Loucy (cell line): ENCODE measurements at regions not wholly inside any gene's neighbourhood (a gene's known extent, or its start where the extent isn't known, plus 50 kb on each side); places are given as distances from the start of the nearest gene placed in this dataset.
A peak's percentile ranks its signal among the peaks of the same experiment; 100 is the strongest.

Experiments used
- H2AFZ ChIP-seq: fragments of 200-600 bp; sonication (generic); 2 replicates; pipeline ENCODE4 v1.6.0; 2016; ENCODE audit warnings: antibody characterized with exemption, mild to moderate bottlenecking, low read length, moderate library complexity
- H3F3A ChIP-seq: fragments of 200-600 bp; 2 replicates; pipeline ENCODE4 v1.6.0; 2016; ENCODE audit warnings: antibody characterized with exemption, low read depth, mild to moderate bottlenecking
- H3K27me3 ChIP-seq: fragments of 200-600 bp; sonication (generic); 2 replicates; pipeline ENCODE4 v1.6.1; 2014; ENCODE audit warnings: low read length, mild to moderate bottlenecking; ENCODE audit not compliant: insufficient read depth, poor library complexity, severe bottlenecking
- H3K36me3 ChIP-seq: fragments of 200-600 bp; sonication (generic); 2 replicates; pipeline ENCODE4 v1.6.1; 2016; ENCODE audit warnings: low read length; ENCODE audit not compliant: insufficient read depth
- H3K4me1 ChIP-seq: fragments of 200-600 bp; sonication (generic); 2 replicates; pipeline ENCODE4 v1.5.1; 2014; ENCODE audit warnings: low read length, mild to moderate bottlenecking; ENCODE audit not compliant: insufficient read depth, poor library complexity, severe bottlenecking
- H3K4me2 ChIP-seq: fragments of 200-600 bp; sonication (generic); 2 replicates; pipeline ENCODE4 v1.6.0; 2014; ENCODE audit warnings: antibody characterized with exemption, low read length, low read depth, mild to moderate bottlenecking; ENCODE audit not compliant: poor library complexity, severe bottlenecking
- H3K4me3 ChIP-seq: fragments of 200-600 bp; sonication (generic); 2 replicates; pipeline ENCODE4 v1.5.1; 2014; ENCODE audit warnings: low read length, mild to moderate bottlenecking, mixed read lengths; ENCODE audit not compliant: poor library complexity, severe bottlenecking
- H3K79me2 ChIP-seq: fragments of 200-600 bp; sonication (generic); 2 replicates; pipeline ENCODE4 v1.6.1; 2014; ENCODE audit warnings: low read length; ENCODE audit not compliant: insufficient read depth
- H3K9ac ChIP-seq: fragments of 200-600 bp; sonication (generic); 2 replicates; pipeline ENCODE4 v1.6.0; 2014; ENCODE audit warnings: mild to moderate bottlenecking, low read depth, low read length, moderate library complexity; ENCODE audit not compliant: poor library complexity, severe bottlenecking
- H3K9me2 ChIP-seq: fragments of 200-600 bp; sonication (generic); replicated peaks from 2 replicates; pipeline ENCODE4 v1.6.1; 2016; ENCODE audit warnings: low read depth, low read length, mixed read lengths
- H3K9me3 ChIP-seq: fragments of 200-600 bp; sonication (generic); 2 replicates; pipeline ENCODE4 v1.6.1; 2014; ENCODE audit warnings: mild to moderate bottlenecking, antibody characterized with exemption, low read length, low read depth; ENCODE audit not compliant: insufficient read depth
- H4K20me1 ChIP-seq: fragments of 200-600 bp; sonication (generic); 2 replicates; pipeline ENCODE4 v1.6.0; 2014; ENCODE audit warnings: antibody characterized with exemption, low read length, mild to moderate bottlenecking; ENCODE audit not compliant: insufficient read depth, poor library complexity, severe bottlenecking
- EZH2phosphoT487 ChIP-seq: fragments of 200-600 bp; IDR thresholded peaks from 2 replicates; pipeline ENCODE4 v1.6.1; 2018; ENCODE audit warnings: antibody characterized with exemption, mild to moderate bottlenecking, moderate library complexity, borderline replicate concordance
- TF ChIP-seq, protein P1 (sequence below): fragments of 200-600 bp; sonication (generic); conservative IDR thresholded peaks from 2 replicates; pipeline ENCODE4 v1.5.1; 2014; ENCODE audit warnings: mild to moderate bottlenecking, antibody characterized with exemption, low read length

DNA sequence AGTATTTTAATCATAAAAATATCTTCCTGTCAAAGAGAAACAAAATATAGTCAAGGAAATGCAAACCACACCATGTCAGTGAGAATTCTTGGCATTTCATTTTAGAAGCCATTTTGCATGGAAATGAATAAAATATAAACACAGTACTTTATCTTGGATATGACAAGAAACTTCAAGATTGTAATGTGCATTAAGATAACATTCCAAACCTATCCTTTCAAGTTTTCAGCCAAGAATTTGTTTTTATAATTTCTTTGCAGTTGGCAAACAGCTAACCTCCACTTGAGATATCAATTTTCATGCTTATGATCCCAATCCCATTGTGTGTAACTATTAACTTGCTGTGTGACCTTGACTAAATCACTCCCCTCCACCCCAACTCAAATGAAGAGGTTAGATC, 59.3 kb upstream of the WT1 start:
- no peaks in the 10 kb centered on the region for H3K9me2 ChIP-seq
- no peaks in the 10 kb centered on the region for H3K27me3 ChIP-seq
- H3K9ac ChIP-seq: no peak overlapping the region
- H3K79me2 ChIP-seq: no peaks in the 10 kb centered on the region
- peak overlapping the region; percentile 6; the same call in 1 of the 2 replicates for H2AFZ ChIP-seq
- H3K4me3 ChIP-seq: no peak overlapping the region
- TF ChIP-seq, protein P1, sequence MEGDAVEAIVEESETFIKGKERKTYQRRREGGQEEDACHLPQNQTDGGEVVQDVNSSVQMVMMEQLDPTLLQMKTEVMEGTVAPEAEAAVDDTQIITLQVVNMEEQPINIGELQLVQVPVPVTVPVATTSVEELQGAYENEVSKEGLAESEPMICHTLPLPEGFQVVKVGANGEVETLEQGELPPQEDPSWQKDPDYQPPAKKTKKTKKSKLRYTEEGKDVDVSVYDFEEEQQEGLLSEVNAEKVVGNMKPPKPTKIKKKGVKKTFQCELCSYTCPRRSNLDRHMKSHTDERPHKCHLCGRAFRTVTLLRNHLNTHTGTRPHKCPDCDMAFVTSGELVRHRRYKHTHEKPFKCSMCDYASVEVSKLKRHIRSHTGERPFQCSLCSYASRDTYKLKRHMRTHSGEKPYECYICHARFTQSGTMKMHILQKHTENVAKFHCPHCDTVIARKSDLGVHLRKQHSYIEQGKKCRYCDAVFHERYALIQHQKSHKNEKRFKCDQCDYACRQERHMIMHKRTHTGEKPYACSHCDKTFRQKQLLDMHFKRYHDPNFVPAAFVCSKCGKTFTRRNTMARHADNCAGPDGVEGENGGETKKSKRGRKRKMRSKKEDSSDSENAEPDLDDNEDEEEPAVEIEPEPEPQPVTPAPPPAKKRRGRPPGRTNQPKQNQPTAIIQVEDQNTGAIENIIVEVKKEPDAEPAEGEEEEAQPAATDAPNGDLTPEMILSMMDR: no peak
- TF ChIP-seq EZH2phosphoT487: no peak
- H4K20me1 ChIP-seq: no peaks in the 10 kb centered on the region
- no peaks in the 10 kb centered on the region for H3F3A ChIP-seq
- no peaks in the 10 kb centered on the region for H3K36me3 ChIP-seq
- no peaks in the 10 kb centered on the region for H3K9me3 ChIP-seq
- peaks cover 24% of the 10 kb centered on the region for H3K4me1 ChIP-seq
- no peak overlapping the region for H3K4me2 ChIP-seq

DNA sequence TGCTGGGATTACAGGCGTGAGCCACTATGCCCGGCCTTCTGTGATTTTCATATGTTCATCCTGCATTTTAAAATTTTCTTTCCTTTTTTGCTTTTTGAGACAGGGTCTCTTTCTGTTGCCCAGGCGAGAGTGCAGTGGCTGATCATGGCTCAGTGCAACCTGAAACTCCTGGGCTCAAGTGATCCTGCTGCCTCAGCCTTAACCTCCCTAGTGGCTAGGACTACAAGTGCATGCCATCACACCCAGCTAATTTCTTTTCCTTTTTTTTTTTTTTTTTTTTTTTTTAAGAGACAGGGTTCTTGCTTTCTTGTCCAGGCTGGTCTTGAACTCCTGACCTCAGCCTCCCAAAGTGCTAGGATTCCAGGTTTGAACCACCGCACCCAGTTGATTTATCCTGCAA, 54.1 kb upstream of the WT1 start:
- no peaks in the 10 kb centered on the region for H3K36me3 ChIP-seq
- TF ChIP-seq EZH2phosphoT487: no peak
- TF ChIP-seq, protein P1: no peak; the same call in 1 of the 2 replicates
- no peak overlapping the region for H3K4me2 ChIP-seq
- H3K4me3 ChIP-seq: no peak overlapping the region
- peaks cover 13% of the 10 kb centered on the region for H3K4me1 ChIP-seq
- H3K9me2 ChIP-seq: no peaks in the 10 kb centered on the region
- H3K9ac ChIP-seq: no peak overlapping the region
- H3K79me2 ChIP-seq: no peaks in the 10 kb centered on the region
- no peaks in the 10 kb centered on the region for H3K9me3 ChIP-seq
- H4K20me1 ChIP-seq: no peaks in the 10 kb centered on the region
- H2AFZ ChIP-seq: no peak overlapping the region
- H3K27me3 ChIP-seq: no peaks in the 10 kb centered on the region
- no peaks in the 10 kb centered on the region for H3F3A ChIP-seq

GRCh38 chr11:32487270-32487669, 51.9 kb upstream of the WT1 start:
- Histone ChIP-seq H4K20me1 (no peaks in the 10 kb centered on the region), H3K9ac (no peak overlapping the region), H3K4me1 (no peaks in the 10 kb centered on the region), H3K4me2 (no peak overlapping the region), H3F3A (no peaks in the 10 kb centered on the region), H3K36me3 (no peaks in the 10 kb centered on the region), H3K9me3 (no peaks in the 10 kb centered on the region), H3K9me2 (no peaks in the 10 kb centered on the region), H3K4me3 (no peak overlapping the region), H3K27me3 (no peaks in the 10 kb centered on the region), H2AFZ (no peak overlapping the region), H3K79me2 (no peaks in the 10 kb centered on the region)
- no peak for TF ChIP-seq EZH2phosphoT487
- TF ChIP-seq, protein P1: peak; percentile 55
